GM19351 (cell line): ENCODE measurements at regions not wholly inside any gene's neighbourhood (a gene's known extent, or its start where the extent isn't known, plus 50 kb on each side); places are given as distances from the start of the nearest gene placed in this dataset.

Source experiments
- ATAC-seq: cut with Tn5 transposase; IDR thresholded peaks from one replicate; pipeline ENCODE4 v1.9.1; 2021; ENCODE audit warnings: mild to moderate bottlenecking, moderate library complexity; ENCODE audit not compliant: unreplicated experiment

GRCh38 chr21:15233611-15234010, 168.8 kb upstream of the NRIP1 start:
- no peak for ATAC-seq

GRCh38 chr21:15236111-15236510, 171.3 kb upstream of the NRIP1 start:
- ATAC-seq: no peak

GRCh38 chr21:15240848-15241247, 176.0 kb upstream of the NRIP1 start:
- no peak for ATAC-seq

GRCh38 chr21:15241997-15242736, 177.4 kb upstream of the NRIP1 start:
- no peak for ATAC-seq

GRCh38 chr21:15242906-15243305, 178.1 kb upstream of the NRIP1 start:
- no peak for ATAC-seq

GRCh38 chr21:15243406-15243805, 178.6 kb upstream of the NRIP1 start:
- no peak for ATAC-seq

GRCh38 chr21:15247613-15248012, 182.8 kb upstream of the NRIP1 start:
- ATAC-seq: no peak

- no peak for ATAC-seq
These were observed 184.6 kb upstream of the NRIP1 start for GRCh38 chr21:15249285-15249993.

- ATAC-seq: no peak
These were observed 185.6 kb upstream of the NRIP1 start for GRCh38 chr21:15250384-15250783.

GRCh38 chr21:15252431-15252830, 187.6 kb upstream of the NRIP1 start:
- no peak for ATAC-seq

- no peak for ATAC-seq
These were observed 189.3 kb upstream of the NRIP1 start for GRCh38 chr21:15254111-15254510.

GRCh38 chr21:15255261-15255660, 190.5 kb upstream of the NRIP1 start:
- no peak for ATAC-seq

- no peak for ATAC-seq
These were observed 191.0 kb upstream of the NRIP1 start for GRCh38 chr21:15255763-15256162.

GRCh38 chr21:15256996-15257395, 192.2 kb upstream of the NRIP1 start:
- no peak for ATAC-seq

- ATAC-seq: no peak
These were observed 192.8 kb upstream of the NRIP1 start for GRCh38 chr21:15257646-15258045.

- no peak for ATAC-seq
These were observed 195.0 kb upstream of the NRIP1 start for GRCh38 chr21:15259824-15260223.

- ATAC-seq: no peak
These were observed 195.8 kb upstream of the NRIP1 start for GRCh38 chr21:15260604-15261003.

GRCh38 chr21:15264084-15264665, 199.4 kb upstream of the NRIP1 start:
- no peak for ATAC-seq

- ATAC-seq: no peak
These were observed 207.4 kb upstream of the NRIP1 start for GRCh38 chr21:15272171-15272570.

GRCh38 chr21:15272591-15272990, 207.8 kb upstream of the NRIP1 start:
- ATAC-seq: no peak

- no peak for ATAC-seq
These were observed 208.4 kb upstream of the NRIP1 start for GRCh38 chr21:15273244-15273643.
